ENCODE measurements at regions not wholly inside any gene's neighbourhood (a gene's known extent, or its start where the extent isn't known, plus 50 kb on each side); places are given as distances from the start of the nearest gene placed in this dataset.

DNA sequence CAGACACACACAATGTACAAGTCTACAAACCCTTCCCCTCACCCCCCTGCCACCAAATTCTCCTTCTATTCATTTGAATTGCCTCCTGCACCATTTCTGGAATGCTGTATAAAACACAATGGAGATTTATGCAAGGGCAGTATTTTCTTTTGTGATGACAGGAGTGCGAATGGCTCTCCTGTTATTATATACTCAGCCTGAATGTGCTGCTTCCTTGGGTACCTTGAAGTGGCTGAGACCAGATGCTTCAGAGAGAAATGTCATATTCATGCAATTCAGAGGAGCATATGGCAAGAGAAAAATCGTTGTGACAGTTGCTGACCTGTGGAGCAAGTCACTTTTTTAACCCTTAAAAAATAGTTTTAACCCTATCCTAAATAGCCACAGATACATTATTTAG, 468.0 kb upstream of the WWC1 start:
- Histone ChIP-seq H3K4me1 (ENCODE audit: control insufficient read depth in 4 of 4, insufficient read depth in 4 of 4, low read length in 3 of 4) (no peaks in the 10 kb centered on the region), H3K9me3 (ENCODE audit: control insufficient read depth in 4 of 4, low read length in 3 of 4) (no peaks in the 10 kb centered on the region), H3K9ac (ENCODE audit: low read depth in 1 of 2, low read length in 2 of 2) (no peak overlapping the region), H3K27me3 (ENCODE audit: control insufficient read depth in 4 of 4, insufficient read depth in 4 of 4, low read length in 3 of 4) (no peaks in the 10 kb centered on the region), H3K36me3 (ENCODE audit: control insufficient read depth in 4 of 4, insufficient read depth in 3 of 4, low read depth in 1 of 4, low read length in 3 of 4) (no peaks in the 10 kb centered on the region), H3K4me3 (ENCODE audit: low read depth in 1 of 3, low read length in 3 of 3) (no peak overlapping the region), H3K27ac (ENCODE audit: low read depth in 1 of 2, low read length in 2 of 2) (no peak overlapping the region)
- no peak for DNase-seq (ENCODE audit: low spot score)
- WGBS = 58% methylated on average over 2 of the region's 2 CpGs
- TF ChIP-seq, protein P1, sequence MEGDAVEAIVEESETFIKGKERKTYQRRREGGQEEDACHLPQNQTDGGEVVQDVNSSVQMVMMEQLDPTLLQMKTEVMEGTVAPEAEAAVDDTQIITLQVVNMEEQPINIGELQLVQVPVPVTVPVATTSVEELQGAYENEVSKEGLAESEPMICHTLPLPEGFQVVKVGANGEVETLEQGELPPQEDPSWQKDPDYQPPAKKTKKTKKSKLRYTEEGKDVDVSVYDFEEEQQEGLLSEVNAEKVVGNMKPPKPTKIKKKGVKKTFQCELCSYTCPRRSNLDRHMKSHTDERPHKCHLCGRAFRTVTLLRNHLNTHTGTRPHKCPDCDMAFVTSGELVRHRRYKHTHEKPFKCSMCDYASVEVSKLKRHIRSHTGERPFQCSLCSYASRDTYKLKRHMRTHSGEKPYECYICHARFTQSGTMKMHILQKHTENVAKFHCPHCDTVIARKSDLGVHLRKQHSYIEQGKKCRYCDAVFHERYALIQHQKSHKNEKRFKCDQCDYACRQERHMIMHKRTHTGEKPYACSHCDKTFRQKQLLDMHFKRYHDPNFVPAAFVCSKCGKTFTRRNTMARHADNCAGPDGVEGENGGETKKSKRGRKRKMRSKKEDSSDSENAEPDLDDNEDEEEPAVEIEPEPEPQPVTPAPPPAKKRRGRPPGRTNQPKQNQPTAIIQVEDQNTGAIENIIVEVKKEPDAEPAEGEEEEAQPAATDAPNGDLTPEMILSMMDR (IDR thresholded peaks at IDR 0.05; ENCODE audit: low read depth, low read length, missing input control) = no peak
- no peak for TF ChIP-seq RAD21 (IDR thresholded peaks at IDR 0.05)

DNA sequence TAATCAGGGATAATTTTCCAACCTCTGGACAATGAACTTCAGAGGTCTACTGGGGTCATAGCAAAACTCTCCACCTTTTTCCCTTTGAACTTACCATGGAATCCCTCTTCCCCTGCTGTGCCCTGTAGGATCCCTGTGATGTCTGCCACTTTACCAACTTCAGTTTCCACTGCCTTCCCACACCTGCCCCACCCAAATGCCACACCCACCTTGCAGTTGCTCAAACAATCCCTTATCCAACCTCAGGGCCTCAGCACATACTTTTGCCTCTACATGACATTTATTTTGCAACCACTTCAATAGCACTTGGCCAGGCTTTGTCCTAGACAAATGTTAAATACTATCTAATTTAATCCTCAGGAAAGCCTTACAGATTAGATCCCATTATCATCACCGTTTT, 463.7 kb upstream of the WWC1 start:
- WGBS = 54% methylated on average over 1 of the region's 1 CpG
- Histone ChIP-seq H3K27ac (ENCODE audit: low read depth in 1 of 2, low read length in 2 of 2) (no peak overlapping the region), H3K27me3 (ENCODE audit: control insufficient read depth in 4 of 4, insufficient read depth in 4 of 4, low read length in 3 of 4) (no peaks in the 10 kb centered on the region), H3K4me3 (ENCODE audit: low read depth in 1 of 3, low read length in 3 of 3) (no peak overlapping the region), H3K36me3 (ENCODE audit: control insufficient read depth in 4 of 4, insufficient read depth in 3 of 4, low read depth in 1 of 4, low read length in 3 of 4) (no peaks in the 10 kb centered on the region), H3K9me3 (ENCODE audit: control insufficient read depth in 4 of 4, low read length in 3 of 4) (no peaks in the 10 kb centered on the region), H3K9ac (ENCODE audit: low read depth in 1 of 2, low read length in 2 of 2) (no peak overlapping the region), H3K4me1 (ENCODE audit: control insufficient read depth in 4 of 4, insufficient read depth in 4 of 4, low read length in 3 of 4) (no peaks in the 10 kb centered on the region)
- no peak for TF ChIP-seq HNF4A (conservative IDR thresholded peaks at IDR 0.05)
- no peak for DNase-seq (ENCODE audit: low spot score)

DNA sequence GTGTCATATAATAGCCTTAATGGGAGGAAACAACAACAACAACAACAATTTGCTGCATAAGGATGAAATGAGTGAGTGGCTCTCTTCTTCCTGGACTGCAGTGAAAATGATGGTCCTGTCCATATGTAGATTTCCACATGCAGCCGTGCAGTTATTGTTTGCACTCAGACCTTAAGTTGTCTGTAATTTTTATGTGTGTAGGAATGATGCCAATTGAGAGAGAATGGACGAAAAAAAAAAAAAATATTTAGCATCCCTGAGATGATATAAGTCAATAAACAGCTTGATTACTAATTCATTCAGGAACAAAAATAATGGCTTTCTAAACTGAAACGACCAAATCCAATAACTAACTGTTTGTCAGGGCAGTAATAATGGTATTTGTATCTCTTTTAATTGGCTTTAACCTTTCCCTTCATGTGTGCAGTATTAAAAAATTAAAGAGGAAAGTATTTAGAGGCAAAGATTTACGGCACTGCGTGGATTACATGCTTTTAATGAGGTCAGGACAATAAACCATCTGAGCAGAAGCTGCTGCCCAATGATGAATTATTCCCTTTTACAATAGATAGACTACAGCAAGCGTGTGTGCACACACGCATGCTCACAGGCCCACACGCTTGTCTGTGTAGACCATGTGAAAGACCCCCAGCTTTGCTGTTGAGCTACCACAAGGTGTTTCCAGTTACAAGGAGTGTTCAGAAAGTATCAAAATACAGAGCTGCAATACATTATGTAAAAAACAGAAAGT, 459.5 kb upstream of the WWC1 start:
- Histone ChIP-seq H3K27ac (ENCODE audit: low read depth in 1 of 2, low read length in 2 of 2) (no peak overlapping the region), H3K9me3 (ENCODE audit: control insufficient read depth in 4 of 4, low read length in 3 of 4) (no peaks in the 10 kb centered on the region), H3K4me1 (ENCODE audit: control insufficient read depth in 4 of 4, insufficient read depth in 4 of 4, low read length in 3 of 4) (no peaks in the 10 kb centered on the region), H3K9ac (ENCODE audit: low read depth in 1 of 2, low read length in 2 of 2) (no peak overlapping the region), H3K4me3 (ENCODE audit: low read depth in 1 of 3, low read length in 3 of 3) (no peak overlapping the region), H3K36me3 (ENCODE audit: control insufficient read depth in 4 of 4, insufficient read depth in 3 of 4, low read depth in 1 of 4, low read length in 3 of 4) (no peaks in the 10 kb centered on the region), H3K27me3 (ENCODE audit: control insufficient read depth in 4 of 4, insufficient read depth in 4 of 4, low read length in 3 of 4) (no peaks in the 10 kb centered on the region)
- 69% methylated on average over 8 of the region's 8 CpGs for WGBS
- no peak for DNase-seq (ENCODE audit: low spot score)
- TF ChIP-seq YY1 (IDR thresholded peaks at IDR 0.05) = no peak
- TF ChIP-seq NR2F2 (IDR thresholded peaks at IDR 0.05) = no peak
- TF ChIP-seq, protein P2, sequence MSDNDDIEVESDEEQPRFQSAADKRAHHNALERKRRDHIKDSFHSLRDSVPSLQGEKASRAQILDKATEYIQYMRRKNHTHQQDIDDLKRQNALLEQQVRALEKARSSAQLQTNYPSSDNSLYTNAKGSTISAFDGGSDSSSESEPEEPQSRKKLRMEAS (IDR thresholded peaks at IDR 0.05) = no peak
- TF ChIP-seq TAF1 (conservative IDR thresholded peaks at IDR 0.05) = no peak
- no peak for TF ChIP-seq GABPA (IDR thresholded peaks at IDR 0.05 in 1 of 2, conservative IDR thresholded peaks at IDR 0.05 in 1 of 2)
- TF ChIP-seq FOXA2 (IDR thresholded peaks at IDR 0.05) = no peak
- no peak for TF ChIP-seq RAD21 (IDR thresholded peaks at IDR 0.05)
- TF ChIP-seq, protein P1 (IDR thresholded peaks at IDR 0.05; ENCODE audit: low read depth, low read length, missing input control) = no peak
- TF ChIP-seq, protein P3, sequence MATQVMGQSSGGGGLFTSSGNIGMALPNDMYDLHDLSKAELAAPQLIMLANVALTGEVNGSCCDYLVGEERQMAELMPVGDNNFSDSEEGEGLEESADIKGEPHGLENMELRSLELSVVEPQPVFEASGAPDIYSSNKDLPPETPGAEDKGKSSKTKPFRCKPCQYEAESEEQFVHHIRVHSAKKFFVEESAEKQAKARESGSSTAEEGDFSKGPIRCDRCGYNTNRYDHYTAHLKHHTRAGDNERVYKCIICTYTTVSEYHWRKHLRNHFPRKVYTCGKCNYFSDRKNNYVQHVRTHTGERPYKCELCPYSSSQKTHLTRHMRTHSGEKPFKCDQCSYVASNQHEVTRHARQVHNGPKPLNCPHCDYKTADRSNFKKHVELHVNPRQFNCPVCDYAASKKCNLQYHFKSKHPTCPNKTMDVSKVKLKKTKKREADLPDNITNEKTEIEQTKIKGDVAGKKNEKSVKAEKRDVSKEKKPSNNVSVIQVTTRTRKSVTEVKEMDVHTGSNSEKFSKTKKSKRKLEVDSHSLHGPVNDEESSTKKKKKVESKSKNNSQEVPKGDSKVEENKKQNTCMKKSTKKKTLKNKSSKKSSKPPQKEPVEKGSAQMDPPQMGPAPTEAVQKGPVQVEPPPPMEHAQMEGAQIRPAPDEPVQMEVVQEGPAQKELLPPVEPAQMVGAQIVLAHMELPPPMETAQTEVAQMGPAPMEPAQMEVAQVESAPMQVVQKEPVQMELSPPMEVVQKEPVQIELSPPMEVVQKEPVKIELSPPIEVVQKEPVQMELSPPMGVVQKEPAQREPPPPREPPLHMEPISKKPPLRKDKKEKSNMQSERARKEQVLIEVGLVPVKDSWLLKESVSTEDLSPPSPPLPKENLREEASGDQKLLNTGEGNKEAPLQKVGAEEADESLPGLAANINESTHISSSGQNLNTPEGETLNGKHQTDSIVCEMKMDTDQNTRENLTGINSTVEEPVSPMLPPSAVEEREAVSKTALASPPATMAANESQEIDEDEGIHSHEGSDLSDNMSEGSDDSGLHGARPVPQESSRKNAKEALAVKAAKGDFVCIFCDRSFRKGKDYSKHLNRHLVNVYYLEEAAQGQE (IDR thresholded peaks at IDR 0.05) = no peak
- TF ChIP-seq HNF4G (IDR thresholded peaks at IDR 0.05) = no peak
- TF ChIP-seq EGR1 (IDR thresholded peaks at IDR 0.05; ENCODE audit: low read depth in 2 of 2) = no peak
- TF ChIP-seq, protein P4, sequence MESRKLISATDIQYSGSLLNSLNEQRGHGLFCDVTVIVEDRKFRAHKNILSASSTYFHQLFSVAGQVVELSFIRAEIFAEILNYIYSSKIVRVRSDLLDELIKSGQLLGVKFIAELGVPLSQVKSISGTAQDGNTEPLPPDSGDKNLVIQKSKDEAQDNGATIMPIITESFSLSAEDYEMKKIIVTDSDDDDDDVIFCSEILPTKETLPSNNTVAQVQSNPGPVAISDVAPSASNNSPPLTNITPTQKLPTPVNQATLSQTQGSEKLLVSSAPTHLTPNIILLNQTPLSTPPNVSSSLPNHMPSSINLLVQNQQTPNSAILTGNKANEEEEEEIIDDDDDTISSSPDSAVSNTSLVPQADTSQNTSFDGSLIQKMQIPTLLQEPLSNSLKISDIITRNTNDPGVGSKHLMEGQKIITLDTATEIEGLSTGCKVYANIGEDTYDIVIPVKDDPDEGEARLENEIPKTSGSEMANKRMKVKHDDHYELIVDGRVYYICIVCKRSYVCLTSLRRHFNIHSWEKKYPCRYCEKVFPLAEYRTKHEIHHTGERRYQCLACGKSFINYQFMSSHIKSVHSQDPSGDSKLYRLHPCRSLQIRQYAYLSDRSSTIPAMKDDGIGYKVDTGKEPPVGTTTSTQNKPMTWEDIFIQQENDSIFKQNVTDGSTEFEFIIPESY (IDR thresholded peaks at IDR 0.05) = no peak
- TF ChIP-seq FOXA1 (IDR thresholded peaks at IDR 0.05) = no peak
- no peak for TF ChIP-seq HNF4A (conservative IDR thresholded peaks at IDR 0.05)

Data from liver (tissue), 8 donors.